Renal cortex interstitium (tissue), 11 donors: ENCODE measurements at regions not wholly inside any gene's neighbourhood (a gene's known extent, or its start where the extent isn't known, plus 50 kb on each side); places are given as distances from the start of the nearest gene placed in this dataset.
"Not testable (repeated sequence)": the region's sequence is repeated elsewhere in the genome, so short reads cannot be mapped to it uniquely, and the experiment has no call there.

Experiments used
- DNase-seq, 11 donors: peaks; one replicate each; pipeline ENCODE4 v3.0.0-alpha.2; 2013; ENCODE audit warnings: low read depth in 9 of 11, low spot score in 4 of 11; ENCODE audit errors: extremely low read depth in 1 of 11

GRCh38 chr3:181912384-181912783, 200.7 kb downstream of the SOX2 start:
- no peak for DNase-seq

GRCh38 chr3:181913254-181913653, 201.5 kb downstream of the SOX2 start:
- no peak for DNase-seq

DNA sequence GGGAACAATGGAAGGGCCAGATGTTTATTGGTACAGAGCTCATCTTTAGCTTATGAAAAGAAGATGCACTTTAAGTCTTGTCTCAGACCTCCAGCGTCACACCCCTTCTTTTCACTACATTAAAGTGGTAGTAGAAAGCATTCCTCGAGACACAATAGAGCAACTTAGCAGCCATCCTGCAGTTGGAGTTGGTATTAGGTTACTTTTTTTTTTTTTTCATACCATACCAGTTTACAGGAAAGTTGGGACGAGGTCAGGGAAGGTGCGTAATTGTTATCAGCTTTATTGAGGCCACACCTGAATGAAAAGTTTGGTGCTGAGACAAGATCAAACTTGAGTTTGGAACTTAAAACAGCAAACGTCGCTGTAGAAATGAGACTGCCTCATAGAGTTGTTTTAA, 203.8 kb downstream of the SOX2 start:
- DNase-seq = no peak

DNA sequence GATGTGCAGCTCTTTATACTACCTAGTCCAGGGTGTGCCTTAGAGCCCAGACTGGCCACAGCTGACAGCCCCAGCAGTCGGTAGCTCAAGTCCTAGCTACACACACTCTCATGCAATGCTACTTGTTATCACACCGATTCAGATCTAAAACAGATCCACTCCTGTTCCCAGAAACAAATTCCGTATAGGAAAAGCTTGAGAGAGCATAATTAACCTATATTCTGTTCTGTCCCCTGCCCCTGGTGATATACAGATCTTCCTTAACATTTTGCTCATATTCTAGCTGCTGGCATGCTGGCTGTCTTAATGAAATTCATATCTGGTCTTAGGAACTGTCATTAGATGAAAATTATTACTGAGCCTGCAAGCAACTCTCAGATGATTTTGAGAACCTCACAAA, 204.3 kb downstream of the SOX2 start:
- no peak for DNase-seq

DNA sequence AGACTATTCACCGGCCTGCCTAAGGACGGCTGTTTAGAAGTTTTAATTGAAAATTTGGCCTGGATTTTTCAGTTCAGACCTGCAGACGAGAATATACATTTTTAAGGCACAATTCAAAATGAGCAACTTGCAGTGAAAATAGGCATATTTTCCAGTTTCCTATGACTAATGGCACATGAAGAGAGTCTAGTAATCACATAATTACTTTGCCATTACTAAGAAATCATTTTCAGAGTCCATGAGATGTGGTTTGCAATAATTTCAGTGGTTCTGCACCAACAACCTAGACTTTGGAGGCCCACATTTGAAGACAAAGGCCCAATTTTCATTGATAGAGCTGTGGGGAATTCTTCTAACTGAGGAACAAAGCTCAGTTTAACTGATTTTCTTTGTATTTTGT, 205.3 kb downstream of the SOX2 start:
- no peak for DNase-seq

GRCh38 chr3:181919375-181919774, 207.7 kb downstream of the SOX2 start:
- no peak for DNase-seq

GRCh38 chr3:181920409-181920808, 208.7 kb downstream of the SOX2 start:
- no peak for DNase-seq

- DNase-seq = no peak
Measured at GRCh38 chr3:181921220-181921619, 209.5 kb downstream of the SOX2 start.

DNA sequence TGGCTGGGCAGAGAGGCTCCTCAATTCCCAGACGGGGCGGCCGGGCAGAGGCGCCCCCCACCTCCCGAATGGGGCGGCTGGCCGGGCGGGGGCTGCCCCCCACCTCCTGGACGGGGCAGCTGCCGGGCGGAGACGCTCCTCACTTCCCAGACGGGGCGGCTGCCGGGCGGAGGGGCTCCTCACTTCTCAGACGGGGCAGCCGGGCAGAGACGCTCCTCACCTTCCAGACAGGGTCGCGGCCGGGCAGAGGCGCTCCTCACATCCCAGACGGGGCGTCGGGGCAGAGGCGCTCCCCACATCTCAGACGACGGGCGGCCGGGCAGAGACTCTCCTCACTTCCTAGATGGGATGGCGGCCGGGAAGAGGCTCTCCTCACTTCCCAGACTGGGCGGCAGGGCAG, 214.1 kb downstream of the SOX2 start:
- not testable (repeated sequence) for DNase-seq

DNA sequence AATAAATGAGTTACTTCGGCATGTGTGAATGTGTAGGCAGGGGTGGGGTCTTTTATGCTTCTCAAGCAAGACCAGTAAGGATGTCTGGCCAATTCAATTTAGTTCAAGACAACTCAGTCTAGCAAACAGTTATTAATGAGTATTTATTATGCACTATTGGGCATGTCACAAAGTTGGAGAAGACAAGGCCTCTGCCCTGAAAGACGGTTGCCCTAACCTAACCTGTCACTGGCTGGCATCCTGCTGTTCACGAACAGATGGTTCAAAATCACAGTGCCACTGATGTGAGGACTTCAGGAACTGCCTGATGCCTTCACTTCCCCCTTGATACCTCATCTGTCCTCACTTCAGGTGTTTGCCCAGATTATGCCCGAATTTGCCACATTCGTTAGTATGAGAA, 217.8 kb downstream of the SOX2 start:
- no peak for DNase-seq

DNA sequence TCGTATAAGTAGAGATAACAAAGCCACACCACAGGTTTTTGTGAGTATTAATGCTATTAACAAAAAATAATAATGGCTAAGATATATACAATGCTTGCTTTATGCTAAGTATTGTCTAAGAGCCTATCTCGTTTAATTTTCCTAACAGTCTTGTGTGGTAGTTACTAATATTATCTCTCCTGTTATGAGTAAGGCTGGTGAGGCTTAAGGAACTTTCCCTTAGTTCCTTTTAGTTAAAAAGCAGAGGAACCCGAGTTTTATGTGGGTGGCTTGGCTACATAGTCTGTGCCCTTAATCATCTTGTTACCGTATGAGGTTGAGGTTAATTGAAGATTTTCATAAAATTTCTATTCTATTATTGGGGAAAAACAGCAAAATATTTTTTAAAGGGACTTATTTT, 218.4 kb downstream of the SOX2 start:
- DNase-seq = no peak

DNA sequence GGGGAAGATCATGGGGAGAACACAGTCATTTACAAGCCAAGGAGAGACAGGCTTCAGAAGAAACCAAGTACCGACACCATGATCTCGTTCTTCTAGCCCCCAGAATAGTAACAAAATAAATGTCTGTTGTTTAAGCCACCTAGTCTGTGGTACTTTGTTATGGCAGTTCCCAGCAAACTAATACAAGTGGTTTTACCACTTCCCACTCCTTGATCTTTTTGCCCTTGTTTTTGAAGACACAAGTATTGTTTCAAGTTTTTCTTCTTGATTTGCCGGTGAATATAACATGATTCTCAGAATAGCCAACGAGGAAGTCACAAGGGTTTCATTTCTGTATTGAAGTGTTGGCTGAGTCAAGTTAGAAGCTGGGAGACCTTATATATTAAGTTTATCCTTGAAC, 220.3 kb downstream of the SOX2 start:
- DNase-seq = no peak

- DNase-seq = no peak
Measured at GRCh38 chr3:181933052-181933618, 221.4 kb downstream of the SOX2 start.

GRCh38 chr3:181935915-181936314, 224.2 kb downstream of the SOX2 start:
- no peak for DNase-seq

- no peak for DNase-seq
Measured at GRCh38 chr3:181936774-181937173, 225.0 kb downstream of the SOX2 start.

- not testable (repeated sequence) for DNase-seq
Measured at GRCh38 chr3:181938580-181938979, 226.9 kb downstream of the SOX2 start.

GRCh38 chr3:181940703-181941102, 229.0 kb downstream of the SOX2 start:
- DNase-seq = no peak

GRCh38 chr3:181941250-181941649, 229.5 kb downstream of the SOX2 start:
- no peak for DNase-seq

GRCh38 chr3:181943285-181943684, 231.6 kb downstream of the SOX2 start:
- DNase-seq = no peak

DNA sequence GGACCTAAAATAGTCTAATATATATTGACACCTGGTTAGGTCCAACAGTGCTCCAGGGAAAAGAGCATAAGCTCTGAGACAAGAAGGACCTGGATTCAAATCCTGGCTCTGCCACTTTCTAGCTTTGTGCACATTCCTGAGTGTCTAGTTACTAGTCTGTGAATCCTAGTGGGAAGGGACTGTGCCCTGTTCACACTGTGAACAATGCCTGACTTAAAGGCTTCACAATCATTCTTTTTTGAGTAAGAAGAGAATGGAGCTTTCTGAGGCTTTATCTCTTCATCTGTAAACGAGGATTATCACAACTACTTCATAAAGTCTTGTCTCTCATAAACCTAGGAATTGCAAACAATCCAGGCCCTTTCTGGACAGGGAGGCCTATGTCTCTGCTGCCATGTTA, 235.9 kb downstream of the SOX2 start:
- DNase-seq = no peak

- DNase-seq = no peak
Measured at GRCh38 chr3:181948286-181948685, 236.6 kb downstream of the SOX2 start.

GRCh38 chr3:181952221-181952620, 240.5 kb downstream of the SOX2 start:
- no peak for DNase-seq
